ENCODE measurements at regions not wholly inside any gene's neighbourhood (a gene's known extent, or its start where the extent isn't known, plus 50 kb on each side); places are given as distances from the start of the nearest gene placed in this dataset.

GRCh38 chr2:19556648-19557047 is 198.2 kb upstream of the OSR1 start:
- H3K4me3 ChIP-seq (ENCODE audit: low read depth, low read length) = no peak overlapping the region
- TF ChIP-seq MYC (IDR thresholded peaks at IDR 0.05; ENCODE audit: low read depth, low read length) = no peak
- TF ChIP-seq MAX (IDR thresholded peaks at IDR 0.05; ENCODE audit: low read depth, low read length) = no peak
- no peak for TF ChIP-seq CTCF (IDR thresholded peaks at IDR 0.05; ENCODE audit: low read depth, low read length)
- TF ChIP-seq POLR2A (IDR thresholded peaks at IDR 0.05; ENCODE audit: extremely low read depth, insufficient read length) = no peak

GRCh38 chr2:19554520-19554919 is 196.1 kb upstream of the OSR1 start:
- TF ChIP-seq POLR2A (IDR thresholded peaks at IDR 0.05; ENCODE audit: extremely low read depth, insufficient read length) (no peak), CTCF (IDR thresholded peaks at IDR 0.05; ENCODE audit: low read depth, low read length) (no peak), MYC (IDR thresholded peaks at IDR 0.05; ENCODE audit: low read depth, low read length) (no peak), MAX (IDR thresholded peaks at IDR 0.05; ENCODE audit: low read depth, low read length) (no peak)
- no peak overlapping the region for H3K4me3 ChIP-seq (ENCODE audit: low read depth, low read length)
- DNase-seq (ENCODE audit: low read depth) = no peak

More at GRCh38 chr2:19556648-19557047, 198.2 kb upstream of the OSR1 start:
- no peak for DNase-seq (ENCODE audit: low read depth)

- no peak for DNase-seq (ENCODE audit: low read depth)
These were observed 193.8 kb upstream of the OSR1 start for GRCh38 chr2:19552270-19552669.

GRCh38 chr2:19550750-19551149 is 192.3 kb upstream of the OSR1 start:
- DNase-seq (ENCODE audit: low read depth) = no peak
- no peak overlapping the region for H3K4me3 ChIP-seq (ENCODE audit: low read depth, low read length)
- no peak for TF ChIP-seq MAX (IDR thresholded peaks at IDR 0.05; ENCODE audit: low read depth, low read length)
- no peak for TF ChIP-seq CTCF (IDR thresholded peaks at IDR 0.05; ENCODE audit: low read depth, low read length)
- TF ChIP-seq POLR2A (IDR thresholded peaks at IDR 0.05; ENCODE audit: extremely low read depth, insufficient read length) = no peak

More at GRCh38 chr2:19552270-19552669, 193.8 kb upstream of the OSR1 start:
- H3K4me3 ChIP-seq (ENCODE audit: low read depth, low read length) = no peak overlapping the region
- TF ChIP-seq MAX (IDR thresholded peaks at IDR 0.05; ENCODE audit: low read depth, low read length) (no peak), POLR2A (IDR thresholded peaks at IDR 0.05; ENCODE audit: extremely low read depth, insufficient read length) (no peak), CTCF (IDR thresholded peaks at IDR 0.05; ENCODE audit: low read depth, low read length) (no peak), MYC (IDR thresholded peaks at IDR 0.05; ENCODE audit: low read depth, low read length) (no peak)

- no peak for DNase-seq (ENCODE audit: low read depth)
- H3K4me3 ChIP-seq (ENCODE audit: low read depth, low read length) = no peak overlapping the region
- TF ChIP-seq MYC (IDR thresholded peaks at IDR 0.05; ENCODE audit: low read depth, low read length) (no peak), MAX (IDR thresholded peaks at IDR 0.05; ENCODE audit: low read depth, low read length) (no peak), CTCF (IDR thresholded peaks at IDR 0.05; ENCODE audit: low read depth, low read length) (no peak), POLR2A (IDR thresholded peaks at IDR 0.05; ENCODE audit: extremely low read depth, insufficient read length) (no peak)
These were observed 191.4 kb upstream of the OSR1 start for GRCh38 chr2:19549821-19550220.

- DNase-seq (ENCODE audit: low read depth) = no peak
- TF ChIP-seq POLR2A (IDR thresholded peaks at IDR 0.05; ENCODE audit: extremely low read depth, insufficient read length) (no peak), MAX (IDR thresholded peaks at IDR 0.05; ENCODE audit: low read depth, low read length) (no peak), CTCF (IDR thresholded peaks at IDR 0.05; ENCODE audit: low read depth, low read length) (no peak), MYC (IDR thresholded peaks at IDR 0.05; ENCODE audit: low read depth, low read length) (no peak)
- H3K4me3 ChIP-seq (ENCODE audit: low read depth, low read length) = no peak overlapping the region
These were observed 189.7 kb upstream of the OSR1 start for GRCh38 chr2:19548116-19548515.
